Left renal cortex interstitium (tissue), 4 donors: ENCODE measurements at regions not wholly inside any gene's neighbourhood (a gene's known extent, or its start where the extent isn't known, plus 50 kb on each side); places are given as distances from the start of the nearest gene placed in this dataset.
"Not testable (repeated sequence)": the region's sequence is repeated elsewhere in the genome, so short reads cannot be mapped to it uniquely, and the experiment has no call there.

Experiments used
- DNase-seq, 4 donors: peaks; one replicate each; pipeline ENCODE4 v3.0.0-alpha.2; 2013; ENCODE audit warnings: low read depth in 4 of 4, low spot score in 2 of 4, missing footprints in 1 of 4

GRCh38 chrX:98300536-98300935 lies 1416.8 kb downstream of the RPA4 start:
- DNase-seq, result not testable (repeated sequence)

GRCh38 chrX:98331407-98331806 lies 1447.7 kb downstream of the RPA4 start:
- no peak for DNase-seq

- DNase-seq, result no peak
Measured at GRCh38 chrX:98338544-98338943, 1454.8 kb downstream of the RPA4 start.

GRCh38 chrX:98350940-98351339 lies 1467.2 kb downstream of the RPA4 start:
- no peak for DNase-seq

GRCh38 chrX:98357146-98357545 lies 1473.4 kb downstream of the RPA4 start:
- no peak for DNase-seq

GRCh38 chrX:98362630-98363029 lies 1478.9 kb downstream of the RPA4 start:
- DNase-seq, result no peak

- DNase-seq, result no peak
Measured at GRCh38 chrX:98371994-98372393, 1488.3 kb downstream of the RPA4 start.

- DNase-seq, result no peak
Measured at GRCh38 chrX:98379134-98379533, 1495.4 kb downstream of the RPA4 start.

GRCh38 chrX:98380106-98380505 lies 1496.4 kb downstream of the RPA4 start:
- no peak for DNase-seq

- no peak for DNase-seq
Measured at GRCh38 chrX:98380556-98380955, 1496.8 kb downstream of the RPA4 start.

GRCh38 chrX:98398542-98398941 lies 1514.8 kb downstream of the RPA4 start:
- no peak for DNase-seq

- no peak for DNase-seq
Measured at GRCh38 chrX:98405376-98405775, 1521.7 kb downstream of the RPA4 start.

- DNase-seq, result no peak
Measured at GRCh38 chrX:98407584-98407983, 1523.9 kb downstream of the RPA4 start.

- no peak for DNase-seq
Measured at GRCh38 chrX:98409867-98410266, 1526.2 kb downstream of the RPA4 start.

GRCh38 chrX:98412058-98412457 lies 1528.3 kb downstream of the RPA4 start:
- no peak for DNase-seq

GRCh38 chrX:98422536-98422935 lies 1538.8 kb downstream of the RPA4 start:
- no peak for DNase-seq

- no peak for DNase-seq
Measured at GRCh38 chrX:98432413-98432812, 1548.7 kb downstream of the RPA4 start.

- no peak for DNase-seq
Measured at GRCh38 chrX:98448524-98448923, 1564.8 kb downstream of the RPA4 start.

- DNase-seq, result no peak
Measured at GRCh38 chrX:98452456-98452855, 1568.7 kb downstream of the RPA4 start.

- DNase-seq, result no peak
Measured at GRCh38 chrX:98459669-98460068, 1576.0 kb downstream of the RPA4 start.

- no peak for DNase-seq
Measured at GRCh38 chrX:98480606-98481005, 1596.9 kb downstream of the RPA4 start.

- DNase-seq, result no peak
Measured at GRCh38 chrX:98481636-98482035, 1597.9 kb downstream of the RPA4 start.

- DNase-seq, result no peak
Measured at GRCh38 chrX:98490670-98491069, 1607.0 kb downstream of the RPA4 start.

GRCh38 chrX:98501426-98501825 lies 1617.7 kb downstream of the RPA4 start:
- DNase-seq, result no peak
